Neural cell (in vitro differentiated cells): ENCODE measurements at regions not wholly inside any gene's neighbourhood (a gene's known extent, or its start where the extent isn't known, plus 50 kb on each side); places are given as distances from the start of the nearest gene placed in this dataset.

Source experiments
- EP300 ChIP-seq: fragments of 450-650 bp; conservative IDR thresholded peaks from 2 replicates; pipeline ENCODE4 v1.6.1; 2014; ENCODE audit warnings: antibody characterized with exemption, mild to moderate bottlenecking, moderate library complexity; ENCODE audit not compliant: poor library complexity, severe bottlenecking
- EZH2 ChIP-seq: fragments of 200-600, 300-800 bp; shearing (Covaris generic), sonication (generic); IDR thresholded peaks from 2 replicates; pipeline ENCODE4 v1.6.1; 2014; ENCODE audit warnings: antibody characterized with exemption, low read length, borderline replicate concordance, mild to moderate bottlenecking; ENCODE audit not compliant: insufficient read depth, poor library complexity, severe bottlenecking
- MXI1 ChIP-seq: fragments of 450-650 bp; conservative IDR thresholded peaks from 2 replicates; pipeline ENCODE4 v1.6.1; 2014; ENCODE audit warnings: antibody characterized with exemption, mild to moderate bottlenecking; ENCODE audit not compliant: poor library complexity, severe bottlenecking
- POLR2AphosphoS5 ChIP-seq: IDR thresholded peaks from 2 replicates; pipeline ENCODE4 v1.6.1; 2012
- RAD21 ChIP-seq: fragments of 450-650 bp; conservative IDR thresholded peaks from 2 replicates; pipeline ENCODE4 v1.6.1; 2014; ENCODE audit warnings: antibody characterized with exemption, mild to moderate bottlenecking, moderate library complexity
- SMC3 ChIP-seq: fragments of 450-650 bp; conservative IDR thresholded peaks from 2 replicates; pipeline ENCODE4 v1.6.1; 2014; ENCODE audit warnings: antibody characterized with exemption, mild to moderate bottlenecking, moderate library complexity; ENCODE audit not compliant: poor library complexity
- TAF1 ChIP-seq: IDR thresholded peaks from 2 replicates; pipeline ENCODE4 v1.6.1; 2012; ENCODE audit warnings: low read depth
- TF ChIP-seq, protein P1 (sequence below): fragments of 450-650 bp; IDR thresholded peaks from 2 replicates; pipeline ENCODE4 v1.5.1; 2014; ENCODE audit warnings: antibody characterized with exemption, mild to moderate bottlenecking, moderate library complexity; ENCODE audit not compliant: poor library complexity, severe bottlenecking
- TF ChIP-seq, protein P2 (sequence below): IDR thresholded peaks from 2 replicates; pipeline ENCODE4 v1.6.1; 2012; ENCODE audit warnings: borderline replicate concordance

DNA sequence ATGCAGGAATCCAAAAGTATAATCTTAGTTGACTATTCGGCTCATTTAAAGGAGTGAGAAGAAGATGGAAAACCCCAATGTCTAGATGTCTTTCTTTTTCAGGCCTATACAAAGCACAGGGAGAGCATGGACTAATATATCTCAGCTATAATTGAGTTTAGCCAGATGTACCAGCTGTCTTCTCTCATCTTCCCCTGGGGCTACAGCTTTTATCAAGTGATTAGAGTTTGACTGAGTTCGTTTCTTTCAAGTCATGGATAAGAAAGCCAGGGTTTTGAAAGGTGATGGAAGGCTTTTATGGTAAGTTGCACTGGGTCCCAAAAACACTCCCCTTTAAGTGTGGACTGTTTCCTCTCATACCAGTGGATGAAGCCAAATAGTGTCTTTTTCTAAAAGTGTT, 1172.8 kb upstream of the TENM4 start:
- TF ChIP-seq, protein P1, sequence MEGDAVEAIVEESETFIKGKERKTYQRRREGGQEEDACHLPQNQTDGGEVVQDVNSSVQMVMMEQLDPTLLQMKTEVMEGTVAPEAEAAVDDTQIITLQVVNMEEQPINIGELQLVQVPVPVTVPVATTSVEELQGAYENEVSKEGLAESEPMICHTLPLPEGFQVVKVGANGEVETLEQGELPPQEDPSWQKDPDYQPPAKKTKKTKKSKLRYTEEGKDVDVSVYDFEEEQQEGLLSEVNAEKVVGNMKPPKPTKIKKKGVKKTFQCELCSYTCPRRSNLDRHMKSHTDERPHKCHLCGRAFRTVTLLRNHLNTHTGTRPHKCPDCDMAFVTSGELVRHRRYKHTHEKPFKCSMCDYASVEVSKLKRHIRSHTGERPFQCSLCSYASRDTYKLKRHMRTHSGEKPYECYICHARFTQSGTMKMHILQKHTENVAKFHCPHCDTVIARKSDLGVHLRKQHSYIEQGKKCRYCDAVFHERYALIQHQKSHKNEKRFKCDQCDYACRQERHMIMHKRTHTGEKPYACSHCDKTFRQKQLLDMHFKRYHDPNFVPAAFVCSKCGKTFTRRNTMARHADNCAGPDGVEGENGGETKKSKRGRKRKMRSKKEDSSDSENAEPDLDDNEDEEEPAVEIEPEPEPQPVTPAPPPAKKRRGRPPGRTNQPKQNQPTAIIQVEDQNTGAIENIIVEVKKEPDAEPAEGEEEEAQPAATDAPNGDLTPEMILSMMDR: no peak
- TF ChIP-seq POLR2AphosphoS5 (no peak), MXI1 (no peak), EP300 (no peak), SMC3 (no peak), EZH2 (no peak), TAF1 (no peak), RAD21 (no peak)
- TF ChIP-seq, protein P2, sequence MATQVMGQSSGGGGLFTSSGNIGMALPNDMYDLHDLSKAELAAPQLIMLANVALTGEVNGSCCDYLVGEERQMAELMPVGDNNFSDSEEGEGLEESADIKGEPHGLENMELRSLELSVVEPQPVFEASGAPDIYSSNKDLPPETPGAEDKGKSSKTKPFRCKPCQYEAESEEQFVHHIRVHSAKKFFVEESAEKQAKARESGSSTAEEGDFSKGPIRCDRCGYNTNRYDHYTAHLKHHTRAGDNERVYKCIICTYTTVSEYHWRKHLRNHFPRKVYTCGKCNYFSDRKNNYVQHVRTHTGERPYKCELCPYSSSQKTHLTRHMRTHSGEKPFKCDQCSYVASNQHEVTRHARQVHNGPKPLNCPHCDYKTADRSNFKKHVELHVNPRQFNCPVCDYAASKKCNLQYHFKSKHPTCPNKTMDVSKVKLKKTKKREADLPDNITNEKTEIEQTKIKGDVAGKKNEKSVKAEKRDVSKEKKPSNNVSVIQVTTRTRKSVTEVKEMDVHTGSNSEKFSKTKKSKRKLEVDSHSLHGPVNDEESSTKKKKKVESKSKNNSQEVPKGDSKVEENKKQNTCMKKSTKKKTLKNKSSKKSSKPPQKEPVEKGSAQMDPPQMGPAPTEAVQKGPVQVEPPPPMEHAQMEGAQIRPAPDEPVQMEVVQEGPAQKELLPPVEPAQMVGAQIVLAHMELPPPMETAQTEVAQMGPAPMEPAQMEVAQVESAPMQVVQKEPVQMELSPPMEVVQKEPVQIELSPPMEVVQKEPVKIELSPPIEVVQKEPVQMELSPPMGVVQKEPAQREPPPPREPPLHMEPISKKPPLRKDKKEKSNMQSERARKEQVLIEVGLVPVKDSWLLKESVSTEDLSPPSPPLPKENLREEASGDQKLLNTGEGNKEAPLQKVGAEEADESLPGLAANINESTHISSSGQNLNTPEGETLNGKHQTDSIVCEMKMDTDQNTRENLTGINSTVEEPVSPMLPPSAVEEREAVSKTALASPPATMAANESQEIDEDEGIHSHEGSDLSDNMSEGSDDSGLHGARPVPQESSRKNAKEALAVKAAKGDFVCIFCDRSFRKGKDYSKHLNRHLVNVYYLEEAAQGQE: no peak
